Loucy (cell line): ENCODE measurements at regions not wholly inside any gene's neighbourhood (a gene's known extent, or its start where the extent isn't known, plus 50 kb on each side); places are given as distances from the start of the nearest gene placed in this dataset.

Source experiments
- H2AFZ ChIP-seq: fragments of 200-600 bp; sonication (generic); 2 replicates; pipeline ENCODE4 v1.6.0; 2016; ENCODE audit warnings: antibody characterized with exemption, mild to moderate bottlenecking, low read length, moderate library complexity
- H3F3A ChIP-seq: fragments of 200-600 bp; 2 replicates; pipeline ENCODE4 v1.6.0; 2016; ENCODE audit warnings: antibody characterized with exemption, low read depth, mild to moderate bottlenecking
- H3K27me3 ChIP-seq: fragments of 200-600 bp; sonication (generic); 2 replicates; pipeline ENCODE4 v1.6.1; 2014; ENCODE audit warnings: low read length, mild to moderate bottlenecking; ENCODE audit not compliant: insufficient read depth, poor library complexity, severe bottlenecking
- H3K36me3 ChIP-seq: fragments of 200-600 bp; sonication (generic); 2 replicates; pipeline ENCODE4 v1.6.1; 2016; ENCODE audit warnings: low read length; ENCODE audit not compliant: insufficient read depth
- H3K4me1 ChIP-seq: fragments of 200-600 bp; sonication (generic); 2 replicates; pipeline ENCODE4 v1.5.1; 2014; ENCODE audit warnings: low read length, mild to moderate bottlenecking; ENCODE audit not compliant: insufficient read depth, poor library complexity, severe bottlenecking
- H3K4me2 ChIP-seq: fragments of 200-600 bp; sonication (generic); 2 replicates; pipeline ENCODE4 v1.6.0; 2014; ENCODE audit warnings: antibody characterized with exemption, low read length, low read depth, mild to moderate bottlenecking; ENCODE audit not compliant: poor library complexity, severe bottlenecking
- H3K4me3 ChIP-seq: fragments of 200-600 bp; sonication (generic); 2 replicates; pipeline ENCODE4 v1.5.1; 2014; ENCODE audit warnings: low read length, mild to moderate bottlenecking, mixed read lengths; ENCODE audit not compliant: poor library complexity, severe bottlenecking
- H3K79me2 ChIP-seq: fragments of 200-600 bp; sonication (generic); 2 replicates; pipeline ENCODE4 v1.6.1; 2014; ENCODE audit warnings: low read length; ENCODE audit not compliant: insufficient read depth
- H3K9ac ChIP-seq: fragments of 200-600 bp; sonication (generic); 2 replicates; pipeline ENCODE4 v1.6.0; 2014; ENCODE audit warnings: mild to moderate bottlenecking, low read depth, low read length, moderate library complexity; ENCODE audit not compliant: poor library complexity, severe bottlenecking
- H3K9me2 ChIP-seq: fragments of 200-600 bp; sonication (generic); replicated peaks from 2 replicates; pipeline ENCODE4 v1.6.1; 2016; ENCODE audit warnings: low read depth, low read length, mixed read lengths
- H3K9me3 ChIP-seq: fragments of 200-600 bp; sonication (generic); 2 replicates; pipeline ENCODE4 v1.6.1; 2014; ENCODE audit warnings: mild to moderate bottlenecking, antibody characterized with exemption, low read length, low read depth; ENCODE audit not compliant: insufficient read depth
- H4K20me1 ChIP-seq: fragments of 200-600 bp; sonication (generic); 2 replicates; pipeline ENCODE4 v1.6.0; 2014; ENCODE audit warnings: antibody characterized with exemption, low read length, mild to moderate bottlenecking; ENCODE audit not compliant: insufficient read depth, poor library complexity, severe bottlenecking
- EZH2phosphoT487 ChIP-seq: fragments of 200-600 bp; IDR thresholded peaks from 2 replicates; pipeline ENCODE4 v1.6.1; 2018; ENCODE audit warnings: antibody characterized with exemption, mild to moderate bottlenecking, moderate library complexity, borderline replicate concordance
- TF ChIP-seq, protein P1 (sequence below): fragments of 200-600 bp; sonication (generic); conservative IDR thresholded peaks from 2 replicates; pipeline ENCODE4 v1.5.1; 2014; ENCODE audit warnings: mild to moderate bottlenecking, antibody characterized with exemption, low read length

DNA sequence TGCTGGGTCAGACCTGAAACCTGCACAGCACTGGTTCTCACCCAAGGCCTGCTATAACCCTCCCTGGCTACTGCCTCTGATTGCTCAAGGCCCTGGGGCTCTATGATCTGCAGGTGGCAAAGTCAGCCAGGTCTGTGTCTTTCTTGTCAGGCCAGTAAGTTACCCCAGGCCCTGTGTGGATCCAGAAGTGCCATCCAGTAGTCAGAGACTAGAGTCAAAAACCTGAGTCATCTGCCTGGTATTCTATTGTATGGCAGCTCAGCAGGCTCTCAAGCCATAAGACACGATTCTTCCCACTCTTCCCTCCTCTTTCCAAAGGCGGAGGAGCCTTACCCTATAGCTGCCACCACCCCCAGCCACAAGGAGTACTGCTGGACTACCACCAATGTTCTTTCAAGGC is 593.0 kb downstream of the FRK start:
- Histone ChIP-seq H3K9me2 (no peaks in the 10 kb centered on the region), H3K36me3 (no peaks in the 10 kb centered on the region), H3K9ac (no peak overlapping the region), H3K79me2 (no peaks in the 10 kb centered on the region), H2AFZ (no peak overlapping the region), H4K20me1 (no peaks in the 10 kb centered on the region), H3K27me3 (no peaks in the 10 kb centered on the region), H3K4me3 (no peak overlapping the region), H3K4me1 (no peaks in the 10 kb centered on the region), H3F3A (no peaks in the 10 kb centered on the region), H3K4me2 (no peak overlapping the region), H3K9me3 (no peaks in the 10 kb centered on the region)
- TF ChIP-seq EZH2phosphoT487: no peak
- TF ChIP-seq, protein P1, sequence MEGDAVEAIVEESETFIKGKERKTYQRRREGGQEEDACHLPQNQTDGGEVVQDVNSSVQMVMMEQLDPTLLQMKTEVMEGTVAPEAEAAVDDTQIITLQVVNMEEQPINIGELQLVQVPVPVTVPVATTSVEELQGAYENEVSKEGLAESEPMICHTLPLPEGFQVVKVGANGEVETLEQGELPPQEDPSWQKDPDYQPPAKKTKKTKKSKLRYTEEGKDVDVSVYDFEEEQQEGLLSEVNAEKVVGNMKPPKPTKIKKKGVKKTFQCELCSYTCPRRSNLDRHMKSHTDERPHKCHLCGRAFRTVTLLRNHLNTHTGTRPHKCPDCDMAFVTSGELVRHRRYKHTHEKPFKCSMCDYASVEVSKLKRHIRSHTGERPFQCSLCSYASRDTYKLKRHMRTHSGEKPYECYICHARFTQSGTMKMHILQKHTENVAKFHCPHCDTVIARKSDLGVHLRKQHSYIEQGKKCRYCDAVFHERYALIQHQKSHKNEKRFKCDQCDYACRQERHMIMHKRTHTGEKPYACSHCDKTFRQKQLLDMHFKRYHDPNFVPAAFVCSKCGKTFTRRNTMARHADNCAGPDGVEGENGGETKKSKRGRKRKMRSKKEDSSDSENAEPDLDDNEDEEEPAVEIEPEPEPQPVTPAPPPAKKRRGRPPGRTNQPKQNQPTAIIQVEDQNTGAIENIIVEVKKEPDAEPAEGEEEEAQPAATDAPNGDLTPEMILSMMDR: no peak

DNA sequence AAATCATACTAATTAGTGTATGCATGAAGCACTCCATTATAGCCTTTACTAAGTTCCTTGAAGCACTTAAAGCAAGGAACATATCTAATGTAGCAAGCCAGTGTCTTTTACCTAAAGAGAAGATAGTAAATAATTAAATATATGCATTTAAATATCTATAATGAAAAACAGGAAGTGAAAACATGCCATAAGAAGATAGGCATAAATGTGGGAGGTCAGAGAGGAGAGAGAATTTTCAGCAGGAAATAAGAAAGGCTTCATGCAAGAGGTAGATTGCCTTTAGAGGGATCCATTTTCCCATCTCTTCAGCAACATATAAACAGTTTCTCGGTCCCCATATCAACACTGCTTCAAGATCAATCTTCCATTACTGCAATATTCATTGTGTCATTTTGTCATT is 599.8 kb downstream of the FRK start:
- TF ChIP-seq EZH2phosphoT487: no peak
- TF ChIP-seq, protein P1: no peak
- H3K36me3 ChIP-seq: no peaks in the 10 kb centered on the region

DNA sequence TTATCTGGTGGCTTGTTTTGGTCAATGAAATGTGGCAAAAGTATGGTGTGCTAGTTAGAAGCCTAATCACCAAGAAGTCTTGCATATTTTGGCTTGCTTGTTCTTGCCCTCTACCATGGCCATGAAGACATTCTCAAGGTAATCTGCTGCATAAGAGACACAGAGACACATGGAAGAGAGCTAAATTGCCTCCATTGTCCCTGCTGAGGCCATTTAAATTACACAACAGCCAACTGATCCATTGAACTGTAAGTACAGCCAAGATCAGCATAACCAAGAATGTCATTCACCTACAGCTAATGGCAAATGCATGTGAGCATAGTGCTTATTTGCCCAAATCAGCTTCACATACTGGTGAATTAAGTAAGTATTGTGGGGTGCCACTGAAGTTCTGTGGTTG is 603.8 kb downstream of the FRK start:
- no peak overlapping the region for H3K4me2 ChIP-seq

More for the DNA sequence above, 599.8 kb downstream of the FRK start:
- Histone ChIP-seq H3K9me3 (no peaks in the 10 kb centered on the region), H3F3A (no peaks in the 10 kb centered on the region), H3K9ac (no peak overlapping the region), H3K4me2 (no peak overlapping the region), H4K20me1 (no peaks in the 10 kb centered on the region), H3K9me2 (no peaks in the 10 kb centered on the region), H3K4me1 (no peaks in the 10 kb centered on the region), H3K79me2 (no peaks in the 10 kb centered on the region), H3K27me3 (no peaks in the 10 kb centered on the region), H2AFZ (no peak overlapping the region), H3K4me3 (no peak overlapping the region)

More for the DNA sequence above, 603.8 kb downstream of the FRK start:
- no peaks in the 10 kb centered on the region for H3F3A ChIP-seq
- no peaks in the 10 kb centered on the region for H3K79me2 ChIP-seq
- no peaks in the 10 kb centered on the region for H3K27me3 ChIP-seq
- H3K9ac ChIP-seq: no peak overlapping the region
- no peaks in the 10 kb centered on the region for H3K9me3 ChIP-seq
- H3K36me3 ChIP-seq: no peaks in the 10 kb centered on the region
- no peak overlapping the region for H3K4me3 ChIP-seq
- no peak overlapping the region for H2AFZ ChIP-seq
- H3K4me1 ChIP-seq: no peaks in the 10 kb centered on the region
- TF ChIP-seq, protein P1: no peak
- no peak for TF ChIP-seq EZH2phosphoT487
- no peaks in the 10 kb centered on the region for H4K20me1 ChIP-seq
- no peaks in the 10 kb centered on the region for H3K9me2 ChIP-seq
